ENCODE measurements at regions not wholly inside any gene's neighbourhood (a gene's known extent, or its start where the extent isn't known, plus 50 kb on each side); places are given as distances from the start of the nearest gene placed in this dataset.

- TF ChIP-seq ZBTB11 (tag by site-specific recombination; conservative IDR thresholded peaks at IDR 0.05; ENCODE audit: low read depth), result no peak
- no peak for TF ChIP-seq ZNF555 (tag by site-specific recombination; conservative IDR thresholded peaks at IDR 0.05)
- TF ChIP-seq ZNF24 (tag by site-specific recombination; IDR thresholded peaks at IDR 0.05), result no peak
- no peak for TF ChIP-seq PRDM10 (tag by site-specific recombination; IDR thresholded peaks at IDR 0.05)
- TF ChIP-seq ZNF311 (tag by site-specific recombination; IDR thresholded peaks at IDR 0.05; ENCODE audit: borderline replicate concordance), result no peak
- no peak for TF ChIP-seq ZNF692 (tag by site-specific recombination; IDR thresholded peaks at IDR 0.05)
- TF ChIP-seq ZNF239 (tag by site-specific recombination; IDR thresholded peaks at IDR 0.05), result no peak
- TF ChIP-seq ZNF530 (tag by site-specific recombination; IDR thresholded peaks at IDR 0.05; ENCODE audit: low read depth), result no peak
Measured at GRCh38 chr20:60420676-60421229, 462.5 kb downstream of the CDH26 start (continued).

GRCh38 chr20:60422848-60423247 is 464.6 kb downstream of the CDH26 start:
- no peak overlapping the region for H3K4me3 ChIP-seq (ENCODE audit: low read depth, low read length)
- ChIA-PET CTCF (interaction anchor here (0.6 kb wide), 1 partner anchor 350 kb away, joined by 6 read pairs; no protein-coding TSS in a partner anchor), POLR2A (no interaction called here)
- H3K4me1 ChIP-seq (ENCODE audit: control insufficient read depth, insufficient read depth, low read length), result no peaks in the 10 kb centered on the region
- no peaks in the 10 kb centered on the region for H3K9me3 ChIP-seq (ENCODE audit: control insufficient read depth, insufficient read depth, low read depth, low read length)
- TF ChIP-seq KLF10 (tag by site-specific recombination; IDR thresholded peaks at IDR 0.05) (no peak), SETDB1 (IDR thresholded peaks at IDR 0.05; ENCODE audit: insufficient read length, low read length) (no peak), ZNF645 (tag by site-specific recombination; IDR thresholded peaks at IDR 0.05) (no peak), FEZF1 (tag by site-specific recombination; IDR thresholded peaks at IDR 0.05) (no peak), ZNF473 (tag by site-specific recombination; IDR thresholded peaks at IDR 0.05) (no peak), ZSCAN23 (tag by site-specific recombination; IDR thresholded peaks at IDR 0.05) (no peak), ZNF398 (tag by site-specific recombination; IDR thresholded peaks at IDR 0.05) (no peak), ZNF366 (tag by site-specific recombination; conservative IDR thresholded peaks at IDR 0.05) (no peak), ZFP69B (tag by site-specific recombination; IDR thresholded peaks at IDR 0.05) (no peak), PRDM10 (tag by site-specific recombination; IDR thresholded peaks at IDR 0.05) (no peak), BCL11B (tag by site-specific recombination; IDR thresholded peaks at IDR 0.05; ENCODE audit: low read depth) (no peak), ZFP37 (tag by site-specific recombination; IDR thresholded peaks at IDR 0.05) (no peak), ZNF23 (tag by site-specific recombination; IDR thresholded peaks at IDR 0.05; ENCODE audit: borderline replicate concordance) (no peak)
- no peaks in the 10 kb centered on the region for H3K36me3 ChIP-seq (ENCODE audit: control insufficient read depth in 2 of 2, insufficient read depth in 1 of 2, low read length in 2 of 2)
- H3K27ac ChIP-seq (ENCODE audit: extremely low read depth, low read depth, low read length), result no peak overlapping the region

All from HEK293 (cell line).